HEK293 (cell line): ENCODE measurements at regions not wholly inside any gene's neighbourhood (a gene's known extent, or its start where the extent isn't known, plus 50 kb on each side); places are given as distances from the start of the nearest gene placed in this dataset.

Experiments
- CTCF ChIA-PET: fragments of 350-600 bp; formaldehyde crosslinking; extraction: SDS; loops from one replicate; lab custom pipeline; 2021; ENCODE audit warnings: antibody characterized with exemption; lab: Yijun Ruan, JAX
- POLR2A ChIA-PET: fragments of 300-600 bp; formaldehyde crosslinking; extraction: SDS; loops from one replicate; lab custom pipeline; 2020; ENCODE audit warnings: antibody characterized with exemption, inconsistent platforms; lab: Yijun Ruan, JAX
- H3K27ac ChIP-seq: fragments of 200-500 bp; sonication (Bioruptor generic); 2 replicates; pipeline ENCODE4 v1.5.1; 2014; ENCODE audit warnings: low read depth, low read length, control low read depth, inconsistent platforms; ENCODE audit errors: extremely low read depth
- H3K36me3 ChIP-seq, 2 experiments: fragments of 200-500 bp in 1 of 2; sonication (Bioruptor generic) in 1 of 2; 1 replicate in 1 of 2; 2 replicates in 1 of 2; pipeline ENCODE4 v1.5.1; 2014 to 2017; ENCODE audit warnings: inconsistent platforms in 2 of 2, low read length in 2 of 2; ENCODE audit not compliant: control insufficient read depth in 2 of 2, insufficient read depth in 1 of 2
- H3K4me1 ChIP-seq: fragments of 200-500 bp; sonication (Bioruptor generic); 2 replicates; pipeline ENCODE4 v1.5.1; 2014; ENCODE audit warnings: mild to moderate bottlenecking, low read length, inconsistent platforms; ENCODE audit not compliant: control insufficient read depth, insufficient read depth
- H3K4me3 ChIP-seq: 2 replicates; pipeline ENCODE4 v1.5.1; 2011; ENCODE audit warnings: low read depth, mild to moderate bottlenecking, control low read depth, low read length, moderate library complexity
- H3K9me3 ChIP-seq: fragments of 200-500 bp; sonication (Bioruptor generic); 2 replicates; pipeline ENCODE4 v1.5.1; 2014; ENCODE audit warnings: low read depth, low read length, inconsistent platforms; ENCODE audit not compliant: control insufficient read depth, insufficient read depth
- BCL11B ChIP-seq: fragments of 450-650 bp; formaldehyde crosslinking; IDR thresholded peaks from 2 replicates; pipeline ENCODE4 v1.5.1; 2016; ENCODE audit warnings: low read depth, missing biosample characterization, missing genetic modification characterization
- KLF8 ChIP-seq: fragments of 450-650 bp; formaldehyde crosslinking; IDR thresholded peaks from 2 replicates; pipeline ENCODE4 v1.5.1; 2016; ENCODE audit warnings: missing biosample characterization, missing genetic modification characterization
- SALL2 ChIP-seq: fragments of 450-650 bp; formaldehyde crosslinking; IDR thresholded peaks from 2 replicates; pipeline ENCODE4 v1.5.0; 2017; ENCODE audit warnings: missing biosample characterization, mild to moderate bottlenecking, missing genetic modification characterization, borderline replicate concordance
- TRIM28 ChIP-seq: IDR thresholded peaks from 2 replicates; pipeline ENCODE4 v1.6.1; 2011; ENCODE audit warnings: low read length, control low read depth, borderline replicate concordance
- ZEB2 ChIP-seq: fragments of 450-650 bp; formaldehyde crosslinking; IDR thresholded peaks from 2 replicates; pipeline ENCODE4 v1.5.1; 2016; ENCODE audit warnings: missing biosample characterization, missing genetic modification characterization
- ZNF112 ChIP-seq: fragments of 450-650 bp; formaldehyde crosslinking; IDR thresholded peaks from 2 replicates; pipeline ENCODE4 v1.5.0; 2017; ENCODE audit warnings: missing biosample characterization, missing genetic modification characterization
- ZNF223 ChIP-seq: fragments of 450-650 bp; formaldehyde crosslinking; IDR thresholded peaks from 2 replicates; pipeline ENCODE4 v1.5.1; 2016; ENCODE audit warnings: missing biosample characterization, missing genetic modification characterization
- ZNF248 ChIP-seq: fragments of 450-650 bp; formaldehyde crosslinking; IDR thresholded peaks from 2 replicates; pipeline ENCODE4 v1.5.1; 2017; ENCODE audit warnings: missing biosample characterization, missing genetic modification characterization
- ZNF292 ChIP-seq: fragments of 450-650 bp; formaldehyde crosslinking; IDR thresholded peaks from 2 replicates; pipeline ENCODE4 v1.5.1; 2016; ENCODE audit warnings: low read depth, missing biosample characterization, missing genetic modification characterization, borderline replicate concordance
- ZNF302 ChIP-seq: fragments of 450-650 bp; formaldehyde crosslinking; IDR thresholded peaks from 2 replicates; pipeline ENCODE4 v1.5.1; 2016; ENCODE audit warnings: missing biosample characterization, missing genetic modification characterization, low read depth
- ZNF48 ChIP-seq: fragments of 450-650 bp; formaldehyde crosslinking; IDR thresholded peaks from 2 replicates; pipeline ENCODE4 v1.5.1; 2016; ENCODE audit warnings: missing biosample characterization, missing genetic modification characterization
- ZNF529 ChIP-seq: fragments of 450-650 bp; formaldehyde crosslinking; IDR thresholded peaks from 2 replicates; pipeline ENCODE4 v1.5.1; 2017; ENCODE audit warnings: missing genetic modification characterization, missing biosample characterization; ENCODE audit not compliant: insufficient replicate concordance
- ZNF670 ChIP-seq: fragments of 450-650 bp; formaldehyde crosslinking; IDR thresholded peaks from 2 replicates; pipeline ENCODE4 v1.5.1; 2016; ENCODE audit warnings: missing biosample characterization, missing genetic modification characterization, low read depth
- ZNF830 ChIP-seq: fragments of 450-650 bp; IDR thresholded peaks from 2 replicates; pipeline ENCODE4 v1.5.0; 2018; ENCODE audit warnings: missing biosample characterization, missing genetic modification characterization, low read depth, mild to moderate bottlenecking, moderate library complexity
- TF ChIP-seq, protein P1 (sequence below): fragments of 450-650 bp; formaldehyde crosslinking; IDR thresholded peaks from 2 replicates; pipeline ENCODE4 v1.5.1; 2016; ENCODE audit warnings: missing biosample characterization, missing genetic modification characterization
- TF ChIP-seq, protein P2 (sequence below): IDR thresholded peaks from 2 replicates; pipeline ENCODE4 v1.6.1; 2011; ENCODE audit warnings: mild to moderate bottlenecking, low read depth, low read length, borderline replicate concordance
- TF ChIP-seq, protein P3 (sequence below): fragments of 450-650 bp; formaldehyde crosslinking; IDR thresholded peaks from 2 replicates; pipeline ENCODE4 v1.5.1; 2016; ENCODE audit warnings: missing biosample characterization, missing genetic modification characterization
- TF ChIP-seq, protein P4 (sequence below): fragments of 450-650 bp; formaldehyde crosslinking; IDR thresholded peaks from 2 replicates; pipeline ENCODE4 v1.5.1; 2016; ENCODE audit warnings: missing biosample characterization, missing genetic modification characterization

DNA sequence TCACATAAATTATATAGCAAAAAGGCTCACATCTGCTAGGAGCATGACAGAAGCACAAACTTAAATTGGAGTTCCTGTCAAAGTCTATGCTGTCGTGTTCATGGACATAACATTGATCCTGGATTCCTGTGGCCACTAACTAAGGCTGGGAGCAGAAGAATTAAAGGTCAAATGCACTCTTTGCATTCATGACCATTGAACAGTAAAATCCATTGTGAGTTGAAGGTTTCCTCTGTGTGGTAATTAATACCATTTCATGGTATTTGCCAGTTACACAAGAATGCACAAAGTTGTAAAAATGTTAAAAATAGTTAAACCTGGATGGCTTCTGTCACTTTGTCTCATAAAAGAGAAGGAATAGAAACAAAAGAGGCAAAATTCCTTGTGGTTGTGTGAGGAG is 242.6 kb downstream of the NPR3 start:
- no peak overlapping the region for H3K4me3 ChIP-seq
- H3K36me3 ChIP-seq, result no peaks in the 10 kb centered on the region
- no peak overlapping the region for H3K27ac ChIP-seq
- H3K9me3 ChIP-seq, result no peaks in the 10 kb centered on the region
- POLR2A ChIA-PET, result no interaction called here
- H3K4me1 ChIP-seq, result no peaks in the 10 kb centered on the region
- CTCF ChIA-PET, result interaction anchor here (0.5 to 0.7 kb wide), 2 partner anchors 13 to 487 kb away, joined by 3 to 5 read pairs; no protein-coding TSS in a partner anchor
- no peak for TF ChIP-seq ZNF302 (tag by site-specific recombination)
- TF ChIP-seq ZNF292 (tag by site-specific recombination), result no peak
- TF ChIP-seq, protein P1, sequence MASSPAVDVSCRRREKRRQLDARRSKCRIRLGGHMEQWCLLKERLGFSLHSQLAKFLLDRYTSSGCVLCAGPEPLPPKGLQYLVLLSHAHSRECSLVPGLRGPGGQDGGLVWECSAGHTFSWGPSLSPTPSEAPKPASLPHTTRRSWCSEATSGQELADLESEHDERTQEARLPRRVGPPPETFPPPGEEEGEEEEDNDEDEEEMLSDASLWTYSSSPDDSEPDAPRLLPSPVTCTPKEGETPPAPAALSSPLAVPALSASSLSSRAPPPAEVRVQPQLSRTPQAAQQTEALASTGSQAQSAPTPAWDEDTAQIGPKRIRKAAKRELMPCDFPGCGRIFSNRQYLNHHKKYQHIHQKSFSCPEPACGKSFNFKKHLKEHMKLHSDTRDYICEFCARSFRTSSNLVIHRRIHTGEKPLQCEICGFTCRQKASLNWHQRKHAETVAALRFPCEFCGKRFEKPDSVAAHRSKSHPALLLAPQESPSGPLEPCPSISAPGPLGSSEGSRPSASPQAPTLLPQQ (tag by site-specific recombination), result no peak
- TF ChIP-seq ZEB2, result no peak
- TF ChIP-seq ZNF223 (tag by site-specific recombination), result no peak
- no peak for TF ChIP-seq ZNF670 (tag by site-specific recombination)
- TF ChIP-seq KLF8 (tag by site-specific recombination), result no peak
- TF ChIP-seq ZNF48 (tag by site-specific recombination), result no peak
- TF ChIP-seq ZNF529 (tag by site-specific recombination), result no peak
- TF ChIP-seq SALL2, result no peak
- no peak for TF ChIP-seq TRIM28
- TF ChIP-seq, protein P2, sequence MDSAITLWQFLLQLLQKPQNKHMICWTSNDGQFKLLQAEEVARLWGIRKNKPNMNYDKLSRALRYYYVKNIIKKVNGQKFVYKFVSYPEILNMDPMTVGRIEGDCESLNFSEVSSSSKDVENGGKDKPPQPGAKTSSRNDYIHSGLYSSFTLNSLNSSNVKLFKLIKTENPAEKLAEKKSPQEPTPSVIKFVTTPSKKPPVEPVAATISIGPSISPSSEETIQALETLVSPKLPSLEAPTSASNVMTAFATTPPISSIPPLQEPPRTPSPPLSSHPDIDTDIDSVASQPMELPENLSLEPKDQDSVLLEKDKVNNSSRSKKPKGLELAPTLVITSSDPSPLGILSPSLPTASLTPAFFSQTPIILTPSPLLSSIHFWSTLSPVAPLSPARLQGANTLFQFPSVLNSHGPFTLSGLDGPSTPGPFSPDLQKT, result no peak
- no peak for TF ChIP-seq ZNF112 (tag by site-specific recombination)
- TF ChIP-seq, protein P3, sequence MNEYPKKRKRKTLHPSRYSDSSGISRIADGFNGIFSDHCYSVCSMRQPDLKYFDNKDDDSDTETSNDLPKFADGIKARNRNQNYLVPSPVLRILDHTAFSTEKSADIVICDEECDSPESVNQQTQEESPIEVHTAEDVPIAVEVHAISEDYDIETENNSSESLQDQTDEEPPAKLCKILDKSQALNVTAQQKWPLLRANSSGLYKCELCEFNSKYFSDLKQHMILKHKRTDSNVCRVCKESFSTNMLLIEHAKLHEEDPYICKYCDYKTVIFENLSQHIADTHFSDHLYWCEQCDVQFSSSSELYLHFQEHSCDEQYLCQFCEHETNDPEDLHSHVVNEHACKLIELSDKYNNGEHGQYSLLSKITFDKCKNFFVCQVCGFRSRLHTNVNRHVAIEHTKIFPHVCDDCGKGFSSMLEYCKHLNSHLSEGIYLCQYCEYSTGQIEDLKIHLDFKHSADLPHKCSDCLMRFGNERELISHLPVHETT (tag by site-specific recombination), result no peak

DNA sequence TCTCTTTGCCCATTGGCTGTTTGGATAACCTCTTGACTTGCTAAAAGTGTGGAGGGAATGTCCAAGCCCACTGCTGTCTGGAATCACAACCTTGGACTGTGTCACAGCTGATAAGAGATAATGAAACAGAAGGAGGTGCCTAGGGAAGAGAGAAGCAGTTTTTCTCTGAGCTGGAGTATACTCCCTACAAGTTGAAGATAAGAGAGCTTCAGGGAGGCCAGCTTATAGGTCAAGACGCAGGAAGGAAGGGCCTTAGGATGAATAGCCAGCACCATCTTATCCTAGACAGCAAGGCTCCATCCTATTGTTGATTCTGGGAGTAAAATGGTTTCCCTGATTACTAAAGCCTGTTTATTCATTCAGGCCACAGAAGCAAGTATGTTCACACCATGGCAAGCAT is 244.7 kb downstream of the NPR3 start:
- no peaks in the 10 kb centered on the region for H3K9me3 ChIP-seq
- no peak for TF ChIP-seq ZNF830 (tag by site-specific recombination)
- TF ChIP-seq TRIM28, result no peak
- no peak for TF ChIP-seq ZNF248 (tag by site-specific recombination)
- POLR2A ChIA-PET, result no interaction called here
- no peak overlapping the region for H3K4me3 ChIP-seq
- no peaks in the 10 kb centered on the region for H3K36me3 ChIP-seq
- CTCF ChIA-PET, result no interaction called here
- H3K27ac ChIP-seq, result no peak overlapping the region
- no peaks in the 10 kb centered on the region for H3K4me1 ChIP-seq

DNA sequence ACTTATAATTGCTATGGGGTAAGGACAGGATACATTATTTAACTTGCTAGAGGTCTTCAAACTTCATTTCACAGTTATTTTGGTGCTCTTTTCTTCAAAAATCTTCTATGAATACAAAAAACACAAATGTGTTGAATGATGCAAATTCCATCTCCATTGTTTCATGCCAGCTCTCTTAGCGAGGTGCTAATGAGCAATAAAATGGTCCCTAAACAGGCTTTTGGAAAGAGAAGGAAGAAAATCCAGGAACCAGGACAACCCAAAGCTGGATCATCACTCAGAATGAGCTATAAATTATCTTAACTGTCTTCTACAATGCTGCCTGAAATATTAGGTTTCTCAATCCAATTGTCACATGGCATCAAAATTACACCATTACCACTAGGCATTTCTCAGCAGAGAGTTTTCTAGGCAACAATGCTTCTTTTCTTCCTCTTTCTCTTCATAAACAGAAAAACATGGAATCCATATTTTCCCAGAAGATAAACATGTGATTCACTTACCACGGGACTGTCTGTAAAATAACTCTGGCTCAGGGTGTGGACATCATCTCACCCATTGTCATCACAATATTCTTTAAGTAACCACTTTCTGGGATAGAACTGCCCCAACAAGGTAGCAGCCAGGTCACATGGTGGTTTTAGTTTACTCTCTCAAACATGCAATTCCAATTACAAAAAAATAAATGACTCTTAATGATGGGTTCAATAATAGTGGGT is 249.4 kb downstream of the NPR3 start:
- H3K4me3 ChIP-seq, result no peak overlapping the region
- no peak overlapping the region for H3K27ac ChIP-seq
- H3K9me3 ChIP-seq, result no peaks in the 10 kb centered on the region
- H3K4me1 ChIP-seq, result no peaks in the 10 kb centered on the region
- no peaks in the 10 kb centered on the region for H3K36me3 ChIP-seq
- TF ChIP-seq BCL11B (tag by site-specific recombination), result no peak
- TF ChIP-seq ZNF670 (tag by site-specific recombination), result no peak
- TF ChIP-seq, protein P4, sequence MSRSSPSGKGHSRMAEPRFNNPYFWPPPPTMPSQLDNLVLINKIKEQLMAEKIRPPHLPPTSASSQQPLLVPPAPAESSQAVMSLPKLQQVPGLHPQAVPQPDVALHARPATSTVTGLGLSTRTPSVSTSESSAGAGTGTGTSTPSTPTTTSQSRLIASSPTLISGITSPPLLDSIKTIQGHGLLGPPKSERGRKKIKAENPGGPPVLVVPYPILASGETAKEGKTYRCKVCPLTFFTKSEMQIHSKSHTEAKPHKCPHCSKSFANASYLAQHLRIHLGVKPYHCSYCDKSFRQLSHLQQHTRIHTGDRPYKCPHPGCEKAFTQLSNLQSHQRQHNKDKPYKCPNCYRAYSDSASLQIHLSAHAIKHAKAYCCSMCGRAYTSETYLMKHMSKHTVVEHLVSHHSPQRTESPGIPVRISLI, result no peak
- TF ChIP-seq, all 188 proteins: peak for 0
- POLR2A ChIA-PET, result no interaction called here
- CTCF ChIA-PET, result no interaction called here
